OCI-LY7 (cell line): ENCODE measurements at regions not wholly inside any gene's neighbourhood (a gene's known extent, or its start where the extent isn't known, plus 50 kb on each side); places are given as distances from the start of the nearest gene placed in this dataset.

Source experiments
- BruUV-seq: library from RNA; stranded (reverse); fragments of 400-500 nt; replicated peaks from 2 replicates; lab custom pipeline; 2021; lab: Mats Ljungman, UMichigan
- CTCF ChIA-PET: fragments of 300-600 bp; sonication (Branson Sonifier 250); formaldehyde crosslinking; loops from one replicate; lab custom pipeline; 2022; ENCODE audit warnings: antibody characterized with exemption; ENCODE audit not compliant: unreplicated experiment; lab: Charles Lee
- POLR2A ChIA-PET: fragments of 300-600 bp; sonication (Branson Sonifier 250); formaldehyde crosslinking; loops from one replicate; lab custom pipeline; 2022; ENCODE audit warnings: antibody characterized with exemption; lab: Charles Lee
- DNase-seq: peaks from one replicate; pipeline ENCODE4 v3.0.0-alpha.2; 2015; ENCODE audit warnings: low spot score
- H2AFZ ChIP-seq: fragments of 200-600 bp; sonication (generic), shearing (Covaris generic); 2 replicates; pipeline ENCODE4 v1.6.1; 2014; ENCODE audit warnings: mild to moderate bottlenecking, antibody characterized with exemption, low read length, moderate library complexity
- H3K27ac ChIP-seq: fragments of 200-600 bp; sonication (generic); 2 replicates; pipeline ENCODE4 v1.5.1; 2014; ENCODE audit warnings: mixed run types, low read depth, mild to moderate bottlenecking, moderate library complexity, low read length, inconsistent platforms; ENCODE audit not compliant: poor library complexity, severe bottlenecking
- H3K36me3 ChIP-seq: fragments of 200-600 bp; sonication (generic); 2 replicates; pipeline ENCODE4 v1.6.1; 2014; ENCODE audit warnings: mild to moderate bottlenecking, antibody characterized with exemption, low read length, moderate library complexity, mixed read lengths; ENCODE audit not compliant: insufficient read depth
- H3K4me1 ChIP-seq: fragments of 200-600 bp; sonication (generic); 2 replicates; pipeline ENCODE4 v1.5.1; 2014; ENCODE audit warnings: mild to moderate bottlenecking, low read length; ENCODE audit not compliant: insufficient read depth, poor library complexity, severe bottlenecking
- H3K4me2 ChIP-seq: fragments of 200-600 bp; sonication (generic); 2 replicates; pipeline ENCODE4 v1.6.1; 2014; ENCODE audit warnings: mild to moderate bottlenecking, low read length
- H3K4me3 ChIP-seq: fragments of 200-600 bp; sonication (generic); 2 replicates; pipeline ENCODE4 v1.5.1; 2014; ENCODE audit warnings: mild to moderate bottlenecking, low read depth, low read length; ENCODE audit not compliant: poor library complexity, severe bottlenecking
- H3K79me2 ChIP-seq: fragments of 200-600 bp; sonication (generic); 2 replicates; pipeline ENCODE4 v1.6.1; 2016; ENCODE audit warnings: low read depth, mild to moderate bottlenecking, low read length, moderate library complexity, mixed read lengths; ENCODE audit not compliant: insufficient read depth
- H3K9me2 ChIP-seq: fragments of 200-600 bp; sonication (generic); 2 replicates; pipeline ENCODE4 v1.6.1; 2016; ENCODE audit warnings: mild to moderate bottlenecking, low read length, mixed read lengths; ENCODE audit not compliant: insufficient read depth
- H3K9me3 ChIP-seq: fragments of 200-600 bp; sonication (generic); 2 replicates; pipeline ENCODE4 v1.6.1; 2014; ENCODE audit warnings: mild to moderate bottlenecking, mixed run types, low read length, mixed read lengths
- H4K20me1 ChIP-seq: fragments of 200-600 bp; sonication (generic); 2 replicates; pipeline ENCODE4 v1.6.1; 2014; ENCODE audit warnings: mild to moderate bottlenecking, antibody characterized with exemption, low read length, moderate library complexity, mixed read lengths; ENCODE audit not compliant: insufficient read depth
- CTCF ChIP-seq: fragments of 200-600 bp; sonication (generic); conservative IDR thresholded peaks from 2 replicates; pipeline ENCODE4 v1.5.1; 2014; ENCODE audit warnings: mild to moderate bottlenecking, antibody characterized with exemption, low read length, moderate library complexity, mixed read lengths
- EZH2phosphoT487 ChIP-seq: fragments of 200-600 bp; sonication (generic); IDR thresholded peaks from 2 replicates; pipeline ENCODE4 v1.6.1; 2018; ENCODE audit warnings: low read depth, borderline replicate concordance, mild to moderate bottlenecking, mixed run types, antibody characterized with exemption, low read length, moderate library complexity, mixed read lengths
- intact Hi-C: fragments of 100-400 bp; cut with micrococcal nuclease; formaldehyde crosslinking; loops from one replicate; pipeline ENCODE4 v1.10.0; 2022; ENCODE audit not compliant: unreplicated experiment

DNA sequence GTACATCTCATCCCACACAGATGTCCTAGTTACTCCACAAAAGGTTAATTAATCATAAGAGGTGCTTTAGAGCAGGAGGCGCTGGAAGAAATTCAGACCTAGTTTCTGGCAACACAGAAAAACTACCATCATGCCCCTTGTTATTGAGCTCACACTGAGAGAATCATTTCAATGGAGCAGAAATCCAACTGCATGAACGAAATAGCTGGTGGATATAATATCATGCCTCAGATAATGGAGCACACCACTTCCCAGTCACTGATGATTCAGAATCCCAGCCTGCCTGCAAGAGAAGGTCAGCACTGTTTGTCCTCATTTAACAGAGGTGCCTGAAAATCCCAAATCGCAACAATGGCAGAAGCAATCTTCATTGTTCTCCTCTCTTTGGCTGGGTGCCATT, 125.8 kb upstream of the CREB1 start:
- Histone ChIP-seq H3K9me3 (no peaks in the 10 kb centered on the region), H3K9me2 (no peaks in the 10 kb centered on the region), H4K20me1 (no peaks in the 10 kb centered on the region), H2AFZ (no peak overlapping the region), H3K79me2 (no peaks in the 10 kb centered on the region), H3K4me3 (no peak overlapping the region), H3K4me1 (no peaks in the 10 kb centered on the region), H3K36me3 (no peaks in the 10 kb centered on the region), H3K4me2 (no peak overlapping the region), H3K27ac (no peak overlapping the region)
- intact Hi-C loops: no loop called here
- no peak for DNase-seq
- ChIA-PET POLR2A (interaction anchor here (1.1 kb wide), 1 partner anchor 11 kb away, joined by 3 read pairs; no protein-coding TSS in a partner anchor), CTCF (no interaction called here)
- no TSS peak for BruUV-seq
- TF ChIP-seq EZH2phosphoT487 (no peak), CTCF (no peak)

DNA sequence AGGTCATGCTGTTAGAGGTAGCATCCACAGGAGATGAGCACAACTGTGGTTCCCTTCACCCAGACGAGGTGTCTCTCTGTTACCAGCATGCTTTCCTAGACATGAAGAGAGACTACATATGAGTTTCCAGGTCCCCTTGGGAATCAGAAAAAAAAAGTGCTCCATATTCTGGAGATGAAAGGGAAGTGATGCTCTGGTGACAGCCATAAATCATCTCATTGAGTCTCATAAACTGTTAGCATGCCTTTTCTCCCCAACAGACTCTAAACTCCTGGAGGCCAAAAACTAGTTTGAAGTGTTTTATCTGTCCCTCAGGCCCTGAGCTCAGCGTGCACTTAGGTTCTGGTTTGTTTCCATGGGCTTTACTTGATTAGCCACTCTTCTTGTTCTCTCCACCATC, 124.6 kb upstream of the CREB1 start:
- Histone ChIP-seq H3K4me1 (no peaks in the 10 kb centered on the region), H2AFZ (no peak overlapping the region), H3K79me2 (no peaks in the 10 kb centered on the region), H3K36me3 (no peaks in the 10 kb centered on the region), H3K9me3 (no peaks in the 10 kb centered on the region), H3K27ac (no peak overlapping the region), H3K4me2 (no peak overlapping the region), H3K4me3 (no peak overlapping the region), H4K20me1 (no peaks in the 10 kb centered on the region), H3K9me2 (no peaks in the 10 kb centered on the region)
- ChIA-PET CTCF (no interaction called here), POLR2A (no interaction called here)
- intact Hi-C loops: no loop called here
- no peak for DNase-seq
- TF ChIP-seq CTCF: no peak
- no peak for TF ChIP-seq EZH2phosphoT487
- no TSS peak for BruUV-seq

- H3K36me3 ChIP-seq: no peaks in the 10 kb centered on the region
- CTCF ChIA-PET: no interaction called here
- no peak overlapping the region for H3K4me3 ChIP-seq
- TF ChIP-seq EZH2phosphoT487 (no peak), CTCF (no peak)
- H3K4me1 ChIP-seq: no peaks in the 10 kb centered on the region
- no peak overlapping the region for H3K27ac ChIP-seq
- H3K79me2 ChIP-seq: no peaks in the 10 kb centered on the region
- no peaks in the 10 kb centered on the region for H4K20me1 ChIP-seq
- no peak for DNase-seq
- H3K4me2 ChIP-seq: no peak overlapping the region
- H3K9me2 ChIP-seq: no peaks in the 10 kb centered on the region
- no peak overlapping the region for H2AFZ ChIP-seq
- H3K9me3 ChIP-seq: no peaks in the 10 kb centered on the region
- POLR2A ChIA-PET: interaction anchor here (0.6 kb wide), 1 partner anchor 27 kb away, joined by 3 read pairs; no protein-coding TSS in a partner anchor
- no TSS peak for BruUV-seq
- intact Hi-C loops: no loop called here
Observed at GRCh38 chr2:207408086-207408794, 121.5 kb upstream of the CREB1 start.
